Inflammatory macrophage treated with lipopolysaccharide for 1 hour (primary cell): ENCODE measurements at regions not wholly inside any gene's neighbourhood (a gene's known extent, or its start where the extent isn't known, plus 50 kb on each side); places are given as distances from the start of the nearest gene placed in this dataset.
"Not testable (repeated sequence)": the region's sequence is repeated elsewhere in the genome, so short reads cannot be mapped to it uniquely, and the experiment has no call there.

Experiments used
- DNase-seq, 2 donors: peaks; one replicate each; pipeline ENCODE4 v3.0.0-alpha.2; 2020 to 2022

DNA sequence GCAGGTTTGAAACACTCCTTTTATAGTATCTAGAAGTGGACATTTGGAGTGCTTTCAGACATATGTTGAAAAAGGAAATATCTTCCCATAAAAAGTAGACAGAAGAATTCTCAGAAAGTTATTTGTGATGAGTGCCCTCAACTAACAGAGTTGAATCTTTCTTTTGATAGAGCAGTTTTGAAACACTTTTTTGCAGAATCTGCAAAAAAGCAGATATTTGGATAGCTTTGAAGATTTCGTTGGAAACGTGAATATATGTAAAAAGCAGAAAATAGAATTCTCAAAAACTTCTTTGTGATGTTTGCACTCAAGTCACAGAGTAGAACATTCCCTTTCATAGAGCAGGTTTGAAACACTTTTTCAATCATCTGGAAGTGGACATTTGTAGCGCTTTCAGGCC is 676.4 kb upstream of the ZNF337 start:
- DNase-seq, result not testable (repeated sequence)

DNA sequence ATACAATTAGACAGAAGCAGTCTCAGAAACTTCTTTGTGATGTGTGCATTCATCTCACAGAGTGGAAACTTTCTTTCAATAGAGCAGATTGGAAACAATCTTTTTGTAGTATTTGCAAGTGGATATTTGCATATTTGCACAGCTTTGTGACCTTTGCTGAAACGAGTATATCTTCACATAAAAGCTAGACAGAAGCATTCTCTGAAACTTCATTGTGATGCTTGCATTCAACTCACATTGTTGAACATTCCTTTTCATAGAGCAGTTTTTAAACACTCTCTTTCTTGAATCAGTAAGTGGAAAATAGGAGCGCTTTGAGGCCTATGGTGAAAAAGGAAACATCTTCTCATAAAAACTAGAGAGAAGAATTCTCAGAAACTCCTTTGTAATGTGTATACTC is 657.9 kb upstream of the ZNF337 start:
- DNase-seq, result no peak

DNA sequence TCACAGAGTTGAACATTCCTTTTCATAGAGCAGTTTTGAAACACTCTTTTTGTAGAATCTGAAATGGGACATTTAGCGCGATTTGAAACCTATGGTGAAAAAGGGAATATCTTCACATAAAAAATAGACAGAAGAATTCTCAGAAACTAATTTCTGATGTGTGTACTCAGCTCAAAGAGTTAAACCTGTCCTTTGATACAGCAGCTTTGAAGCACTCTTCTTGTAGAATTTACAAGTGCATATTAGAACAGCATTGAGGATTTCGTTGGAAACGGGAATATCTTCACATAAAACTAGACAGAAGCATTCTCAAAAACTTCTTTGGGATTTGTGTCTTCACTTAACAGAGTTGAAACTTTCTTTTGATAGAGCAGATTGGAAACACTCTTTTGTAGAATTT is 650.7 kb upstream of the ZNF337 start:
- DNase-seq, result no peak

DNA sequence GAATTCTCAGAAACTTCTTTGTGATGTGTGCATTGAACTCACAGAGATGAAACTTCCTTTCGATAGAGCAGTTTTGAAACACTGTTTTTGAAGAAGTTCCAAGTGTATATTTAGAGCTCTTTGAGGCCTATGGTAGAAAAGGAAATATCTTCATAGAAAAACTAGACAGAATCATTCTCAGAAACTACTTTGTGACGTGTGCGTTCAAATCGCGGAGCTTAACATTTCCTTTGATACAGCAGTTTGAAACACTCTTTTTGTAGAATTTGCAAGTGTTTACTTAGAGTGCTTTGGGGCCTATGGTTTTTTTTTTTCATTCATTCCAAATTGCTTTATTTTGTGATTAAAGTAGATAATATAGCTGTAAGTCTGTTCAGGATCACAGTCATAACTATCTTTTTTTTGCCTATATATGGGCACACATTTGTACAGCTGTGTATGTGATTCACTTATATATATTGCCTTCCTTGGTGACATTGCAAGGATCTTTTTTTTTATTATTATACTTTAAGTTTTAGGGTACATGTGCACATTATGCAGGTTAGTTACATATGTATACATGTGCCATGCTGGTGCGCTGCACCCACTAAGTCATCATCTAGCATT is 643.9 kb upstream of the ZNF337 start:
- DNase-seq, result not testable (repeated sequence)

DNA sequence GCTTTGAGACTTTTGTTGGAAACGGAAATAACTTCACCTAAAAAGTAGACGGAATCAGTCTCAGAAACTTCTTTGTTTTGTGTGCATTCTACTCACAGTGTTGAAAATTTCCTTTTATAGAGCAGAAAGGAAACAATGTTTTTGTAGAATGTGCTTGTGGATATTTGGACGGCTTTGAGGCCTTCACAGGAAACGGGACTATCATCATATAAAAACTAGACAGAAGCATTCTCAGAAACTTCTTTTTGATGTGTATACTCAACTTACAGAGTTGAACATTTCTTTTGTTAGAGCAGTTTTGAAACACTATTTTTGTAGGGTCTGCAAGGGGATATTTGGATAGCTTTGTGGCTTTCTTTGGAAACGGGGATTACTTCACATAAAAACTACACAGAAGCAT is 627.5 kb upstream of the ZNF337 start:
- DNase-seq, result no peak

DNA sequence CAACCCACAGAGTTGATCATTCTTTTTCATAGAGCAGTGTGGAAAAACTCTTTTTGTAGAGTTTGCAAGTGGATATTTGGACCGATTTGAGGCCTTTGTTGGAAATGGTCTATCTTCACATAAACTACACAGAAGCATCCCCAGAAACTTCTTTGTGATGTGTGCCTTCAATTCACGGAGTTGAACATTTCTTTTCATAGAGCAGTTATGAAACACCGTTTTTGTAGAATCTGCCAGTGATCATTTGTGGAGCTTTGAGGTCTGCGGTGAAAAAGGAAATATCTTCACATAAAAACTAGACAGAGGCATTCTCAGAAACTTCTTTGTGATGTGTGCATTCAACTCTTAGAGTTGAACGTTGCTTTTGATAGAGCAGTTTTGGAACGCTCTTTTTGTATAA is 618.4 kb upstream of the ZNF337 start:
- no peak for DNase-seq

DNA sequence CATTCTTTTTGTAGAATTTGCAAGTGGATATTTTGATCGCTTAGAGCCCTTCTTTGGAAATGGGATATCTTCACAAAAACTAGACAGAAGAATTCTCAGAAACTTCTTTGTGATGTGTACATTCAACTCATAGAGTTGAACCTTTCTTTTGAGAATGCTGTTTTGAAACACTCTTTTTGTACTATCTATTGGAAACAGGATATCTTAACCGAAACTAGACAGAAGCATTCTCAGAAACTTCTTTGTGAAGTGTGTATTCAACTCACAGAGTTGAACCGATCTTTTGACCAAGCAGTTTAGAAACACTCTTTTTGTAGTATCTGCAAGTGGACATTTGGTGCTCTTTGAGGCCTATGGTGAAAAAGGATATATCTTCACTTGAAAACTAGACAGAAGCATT is 613.1 kb upstream of the ZNF337 start:
- not testable (repeated sequence) for DNase-seq

DNA sequence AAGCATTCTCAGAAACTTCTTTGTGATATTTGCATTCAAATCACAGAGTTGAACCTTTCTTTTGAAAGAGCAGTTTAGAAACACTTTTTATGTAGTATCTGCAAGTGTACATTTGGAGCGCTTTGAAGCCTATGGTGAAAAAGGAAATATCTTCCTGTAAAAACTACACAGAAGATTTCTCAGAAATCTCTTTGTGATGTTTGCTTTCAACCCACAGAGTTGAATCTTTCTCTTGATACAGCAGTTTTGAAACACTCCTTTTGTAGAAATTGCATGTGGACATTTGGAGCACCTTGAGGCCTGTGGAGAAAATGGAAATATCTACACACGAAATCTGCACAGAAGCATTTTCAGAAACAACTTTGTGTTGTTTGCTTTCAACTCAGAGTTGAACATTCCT is 612.3 kb upstream of the ZNF337 start:
- no peak for DNase-seq

DNA sequence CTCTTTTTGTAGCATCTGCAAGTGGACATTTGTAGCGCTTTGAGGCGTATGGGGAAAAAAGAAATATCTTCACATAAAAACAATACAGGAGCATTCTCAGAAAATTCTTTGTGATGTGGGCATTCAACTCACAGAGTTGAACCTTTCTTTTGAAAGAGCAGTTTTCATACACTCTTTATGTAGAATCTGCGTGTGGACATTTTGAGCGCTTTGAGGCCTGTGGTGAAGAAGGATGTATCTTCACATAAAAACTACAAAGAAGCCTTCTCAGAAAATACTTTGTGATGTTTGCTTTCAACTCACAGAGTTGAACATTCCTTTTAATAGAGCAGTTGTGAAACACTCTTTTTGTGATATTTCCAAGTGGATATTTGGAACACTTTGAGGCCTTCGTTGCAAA is 598.4 kb upstream of the ZNF337 start:
- no peak for DNase-seq

DNA sequence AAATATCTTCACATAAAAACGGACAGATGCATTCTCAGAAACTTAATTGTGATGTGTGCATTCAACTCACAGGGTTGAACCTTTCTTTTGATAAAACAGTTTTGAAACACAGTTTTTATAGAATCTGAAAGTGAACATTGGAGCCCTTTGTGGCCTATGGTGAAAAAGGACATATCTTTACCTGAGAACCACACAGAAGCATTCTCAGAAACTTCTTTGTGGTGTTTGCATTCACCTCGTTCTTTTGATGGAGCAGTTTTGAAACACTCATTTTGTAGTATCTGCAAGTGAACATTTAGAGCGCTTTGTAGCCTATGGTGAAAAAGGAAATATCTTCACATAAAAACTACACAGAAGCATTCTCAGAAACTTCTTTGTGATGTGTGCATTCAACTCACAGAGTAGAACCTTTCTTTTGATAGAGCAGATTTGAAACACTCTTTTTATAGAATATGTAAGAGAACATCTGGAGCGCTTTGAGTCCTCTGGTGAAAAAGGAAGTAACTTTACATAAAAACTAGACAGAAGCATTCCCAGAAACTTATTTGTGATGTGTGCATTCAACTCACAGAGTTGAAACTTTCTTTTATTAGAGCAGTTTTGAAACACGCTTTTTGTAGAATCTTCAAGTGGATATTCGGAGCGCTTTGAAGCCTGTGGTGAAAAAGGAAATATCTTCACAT is 591.9 kb upstream of the ZNF337 start:
- not testable (repeated sequence) for DNase-seq

DNA sequence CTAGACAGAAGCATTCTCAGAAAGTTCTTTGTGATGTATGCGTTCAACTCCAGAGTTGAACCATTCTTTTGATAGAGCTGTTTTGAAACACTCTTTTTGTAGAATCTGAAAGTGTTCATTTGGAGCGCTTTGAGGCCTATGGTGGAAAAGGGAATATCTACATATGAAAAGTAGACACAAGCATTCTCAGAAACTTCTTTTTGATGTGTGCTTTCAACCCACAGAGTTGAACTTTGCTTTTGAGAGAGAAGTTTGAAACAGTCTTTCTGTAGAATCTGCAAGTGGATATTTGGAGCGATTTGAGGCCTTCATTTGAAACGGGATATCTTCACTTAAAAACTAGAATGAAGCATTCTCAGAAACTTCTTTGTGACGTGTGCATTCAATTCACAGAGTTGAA is 582.6 kb upstream of the ZNF337 start:
- no peak for DNase-seq

DNA sequence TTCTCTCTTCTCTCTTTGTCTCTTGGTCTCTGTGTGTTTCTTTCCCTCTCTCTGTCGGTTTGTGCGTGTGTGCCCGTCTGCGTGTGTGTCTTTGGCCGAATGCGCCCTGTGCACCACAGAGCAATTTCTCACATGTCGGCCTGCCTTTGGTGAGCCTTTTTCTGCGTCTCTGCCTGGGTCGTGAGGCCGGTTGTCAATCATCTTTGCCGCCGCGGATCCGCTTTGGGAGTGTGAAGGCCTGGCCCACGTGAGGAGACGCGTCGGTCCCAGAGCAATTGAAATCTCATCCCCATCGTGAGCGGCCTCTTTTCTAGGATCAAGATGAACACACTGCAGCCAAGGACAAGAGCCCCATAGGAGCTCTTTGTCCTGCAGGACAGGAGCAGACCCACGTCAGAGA is 580.7 kb upstream of the ZNF337 start:
- DNase-seq, result no peak

DNA sequence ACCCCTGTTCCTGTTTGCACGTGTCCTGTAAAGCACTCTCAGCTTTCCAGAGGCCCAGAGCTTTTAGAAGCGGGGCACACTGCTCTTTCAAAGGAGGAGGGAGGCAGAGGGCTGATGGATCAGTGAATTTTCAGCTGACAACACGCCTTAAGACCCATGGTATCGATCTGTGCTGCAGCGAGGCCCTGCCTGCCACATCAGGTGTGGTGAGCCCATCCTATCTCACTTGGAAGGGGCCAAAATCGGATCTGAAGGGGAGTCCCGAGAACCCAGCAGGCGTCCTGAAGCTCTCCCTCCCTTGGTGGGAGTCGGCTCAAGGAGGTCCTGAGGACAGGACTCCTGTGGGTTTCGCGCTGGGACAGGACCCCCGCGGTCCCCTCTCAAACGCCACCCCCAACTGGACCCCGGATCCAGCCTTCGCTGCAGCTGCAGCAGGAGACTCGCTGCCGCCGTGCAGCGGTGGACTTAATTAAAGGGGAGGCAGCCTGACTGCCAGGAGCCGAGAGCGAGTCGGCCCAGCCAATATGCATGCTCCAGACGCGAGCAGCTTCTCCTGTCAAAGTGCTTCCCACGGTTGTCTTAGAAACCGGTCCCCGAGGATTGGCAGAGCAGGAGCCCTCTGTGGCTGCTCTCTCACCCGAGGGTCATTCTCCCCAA is 580.0 kb upstream of the ZNF337 start:
- no peak for DNase-seq

DNA sequence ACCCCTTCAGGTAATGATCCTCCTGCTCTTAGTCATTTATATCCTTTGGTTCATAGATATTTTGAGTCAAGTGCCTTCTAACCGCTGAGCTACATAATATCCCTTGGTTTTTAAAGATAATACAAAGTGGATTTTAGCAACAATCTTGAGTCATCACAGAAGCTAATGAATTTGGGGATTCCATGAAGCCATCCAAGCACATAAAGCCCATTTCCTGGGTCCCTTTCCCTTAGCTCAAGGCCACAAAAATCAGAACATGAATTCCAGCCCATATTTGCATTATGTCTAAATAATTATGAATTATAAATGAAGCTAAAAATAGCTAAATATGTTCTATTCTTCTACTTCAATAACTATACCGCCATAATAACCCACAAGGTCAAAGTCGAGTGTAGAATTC is 572.1 kb upstream of the ZNF337 start:
- DNase-seq, result not testable (repeated sequence)

DNA sequence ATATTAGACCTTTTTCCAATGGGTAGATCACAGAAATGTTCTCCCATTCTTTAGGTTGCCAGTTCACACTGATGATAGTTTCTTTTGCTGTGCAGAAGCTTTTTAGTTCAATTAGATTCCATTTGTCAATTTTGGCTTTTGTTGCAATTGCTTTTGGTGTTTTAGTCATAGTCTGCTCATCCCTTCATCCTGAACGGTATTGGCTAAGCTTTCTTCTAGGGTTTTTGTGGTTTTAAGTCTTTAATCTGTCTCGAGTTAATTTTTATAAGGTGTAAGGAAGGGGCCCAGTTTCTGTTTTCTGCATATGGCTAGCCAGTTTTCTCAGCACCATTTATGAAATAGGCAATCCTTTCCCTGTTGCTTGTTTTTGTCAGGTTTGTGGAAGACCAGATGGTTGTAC is 564.3 kb upstream of the ZNF337 start:
- DNase-seq, result not testable (repeated sequence)

DNA sequence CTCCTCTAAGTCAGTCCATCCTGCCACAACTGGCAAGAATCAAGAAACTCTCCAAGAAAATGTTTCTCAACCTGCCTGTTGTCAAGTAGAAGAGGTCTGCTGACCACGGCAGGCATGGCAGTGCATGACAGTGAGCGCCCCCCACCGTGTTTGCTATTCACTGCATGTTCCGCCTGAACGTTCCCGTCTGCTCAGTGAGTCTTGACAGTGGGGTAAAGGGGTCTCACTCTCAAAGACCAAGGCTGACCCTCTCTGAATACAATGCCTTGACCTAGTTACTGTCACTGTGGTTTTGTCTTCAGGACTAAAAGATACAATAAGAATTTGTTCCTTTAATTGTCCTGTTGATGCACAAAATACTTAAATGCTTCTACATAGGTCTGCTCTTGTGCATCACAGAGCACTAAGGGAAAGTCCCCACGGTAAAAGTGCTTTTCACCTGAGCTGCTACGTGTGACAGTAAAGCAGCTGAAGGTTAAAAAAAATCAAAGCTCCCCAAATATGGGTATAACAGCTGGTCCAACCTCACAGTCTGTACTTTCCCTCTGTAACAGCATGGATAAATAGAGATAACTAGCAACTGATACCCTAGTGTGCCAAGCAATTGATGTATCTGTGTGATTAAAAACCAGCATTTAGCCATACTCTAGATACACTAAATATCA is 555.8 kb upstream of the ZNF337 start:
- not testable (repeated sequence) for DNase-seq

DNA sequence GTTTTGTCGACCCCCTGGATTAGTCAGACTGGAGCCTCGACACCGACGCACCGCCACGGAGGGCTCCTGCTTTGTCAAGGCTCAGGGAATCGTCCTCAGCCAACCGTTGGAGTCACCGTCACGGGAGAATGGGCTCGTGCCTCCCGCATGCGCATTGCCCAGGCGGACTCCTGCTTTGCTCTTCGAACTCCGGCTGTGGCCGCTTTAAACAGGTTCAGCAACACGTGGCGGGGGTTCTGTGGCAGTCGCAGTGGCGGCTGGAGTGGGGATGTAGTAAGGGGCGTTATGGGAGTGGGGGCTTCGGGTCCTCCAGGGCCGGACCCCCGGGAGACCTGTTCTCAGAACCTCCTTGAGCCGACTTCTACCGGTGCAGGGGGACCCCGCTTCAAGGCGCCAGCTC is 554.7 kb upstream of the ZNF337 start:
- DNase-seq, result not testable (repeated sequence)

DNA sequence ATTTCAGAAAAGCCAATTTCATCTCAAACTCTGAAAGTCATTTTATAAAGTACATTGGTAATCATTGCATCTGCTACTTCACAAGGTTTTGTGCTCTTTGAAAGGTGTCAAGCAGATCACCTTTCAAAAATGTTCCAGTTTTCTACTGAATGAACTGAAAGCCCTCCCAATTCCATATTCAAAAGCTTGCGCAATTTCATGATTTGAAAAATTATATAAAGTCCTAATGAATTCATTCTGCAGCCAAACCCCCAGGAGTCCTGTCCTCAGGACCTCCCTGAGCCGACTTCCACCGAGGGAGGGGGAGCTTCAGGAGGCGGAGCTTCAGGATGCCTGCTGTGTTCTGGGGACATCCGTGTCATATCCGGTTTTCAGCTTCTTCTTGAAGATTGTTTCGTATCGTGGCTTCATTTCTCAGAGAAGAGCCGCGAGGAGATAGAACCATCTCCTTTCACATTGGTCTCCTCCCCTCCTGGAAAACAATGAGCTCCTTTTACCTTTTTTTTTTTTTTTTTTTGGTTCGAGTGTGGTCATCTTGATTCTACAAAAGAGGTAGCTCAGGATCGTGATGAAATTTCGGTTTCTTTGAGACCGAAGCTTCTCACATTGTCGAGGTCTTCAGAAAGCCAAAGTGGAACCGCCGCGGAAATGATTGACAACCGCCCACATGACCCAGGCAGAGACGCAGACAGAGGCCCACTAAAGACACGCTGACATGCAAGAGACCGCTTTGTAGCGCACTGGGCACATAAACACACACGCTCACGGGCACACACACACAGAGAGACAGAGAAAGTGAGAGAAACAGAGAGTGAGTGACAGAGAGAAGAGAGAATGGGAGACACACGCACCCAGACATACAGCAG is 553.8 kb upstream of the ZNF337 start:
- not testable (repeated sequence) for DNase-seq

DNA sequence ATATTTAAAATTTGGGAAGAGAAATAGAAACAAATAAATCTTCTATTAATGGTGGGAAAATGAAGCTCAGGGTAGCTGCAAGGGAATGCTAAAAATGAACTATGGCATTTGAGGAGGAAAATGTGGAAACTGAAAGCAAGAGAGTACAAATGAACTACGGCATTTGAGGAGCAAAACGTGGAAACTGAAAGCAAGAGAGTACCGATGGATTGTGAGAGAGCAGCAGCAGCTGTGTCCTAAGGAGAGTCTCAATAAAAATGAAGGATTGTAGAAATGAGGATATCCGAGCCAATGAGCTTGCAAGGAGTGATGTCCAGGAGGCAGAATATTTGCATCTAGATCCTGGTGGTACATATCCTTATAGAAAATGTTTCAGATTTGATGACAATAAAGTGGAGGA is 547.1 kb upstream of the ZNF337 start:
- no peak for DNase-seq

DNA sequence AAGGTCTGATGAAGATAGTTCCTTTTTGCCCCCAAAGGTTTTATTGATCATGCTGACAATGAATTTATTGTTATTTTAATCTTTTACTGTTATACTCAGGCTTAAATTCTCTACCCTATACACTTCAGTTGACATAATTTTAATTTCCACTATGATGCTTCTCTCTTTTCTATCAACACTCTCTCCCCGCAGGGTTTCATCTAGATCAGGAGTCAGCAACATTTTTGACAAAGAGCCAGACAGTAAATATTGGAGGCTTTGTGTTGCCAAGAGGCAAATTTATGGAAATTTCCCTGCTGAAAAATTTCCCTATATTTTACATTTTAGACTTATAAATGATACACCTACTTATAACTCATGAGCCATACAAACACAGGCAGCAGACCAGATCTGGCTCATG is 524.0 kb upstream of the ZNF337 start:
- not testable (repeated sequence) for DNase-seq

DNA sequence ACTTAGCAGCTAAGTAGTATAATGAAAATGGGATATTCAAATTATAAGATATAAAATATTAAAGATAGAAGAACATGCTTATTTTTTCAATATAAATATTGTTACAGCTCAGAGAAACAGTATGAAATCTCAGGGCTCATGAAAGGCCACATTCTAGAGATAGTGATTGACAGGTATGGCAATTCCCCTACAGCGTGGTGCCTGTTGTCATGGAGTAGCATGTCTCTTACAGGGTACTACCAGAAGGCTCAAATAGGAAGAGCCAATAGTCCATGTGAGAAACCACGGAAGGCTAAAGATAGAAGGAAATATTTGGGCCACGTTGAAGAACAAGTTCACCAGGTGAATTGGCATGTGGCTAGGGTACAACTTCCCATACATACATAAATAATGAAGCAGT is 522.9 kb upstream of the ZNF337 start:
- not testable (repeated sequence) for DNase-seq

DNA sequence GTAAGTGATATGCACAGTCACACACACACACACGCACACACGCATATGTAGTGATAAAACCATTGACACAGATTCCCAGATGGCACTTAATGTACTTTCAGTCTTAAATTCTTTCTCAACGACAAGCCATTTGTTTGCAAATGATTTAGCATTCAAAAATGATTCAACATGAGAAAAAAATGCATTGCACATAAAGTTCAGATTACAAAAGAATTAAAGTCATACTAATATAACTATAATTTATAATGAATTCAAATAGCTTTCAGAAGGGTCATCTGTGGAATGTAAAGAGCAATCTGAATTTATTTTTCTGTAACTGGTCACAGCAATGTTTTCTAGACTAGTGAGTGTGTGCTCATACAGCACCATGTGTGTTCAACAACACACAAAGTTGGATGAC is 521.6 kb upstream of the ZNF337 start:
- no peak for DNase-seq

DNA sequence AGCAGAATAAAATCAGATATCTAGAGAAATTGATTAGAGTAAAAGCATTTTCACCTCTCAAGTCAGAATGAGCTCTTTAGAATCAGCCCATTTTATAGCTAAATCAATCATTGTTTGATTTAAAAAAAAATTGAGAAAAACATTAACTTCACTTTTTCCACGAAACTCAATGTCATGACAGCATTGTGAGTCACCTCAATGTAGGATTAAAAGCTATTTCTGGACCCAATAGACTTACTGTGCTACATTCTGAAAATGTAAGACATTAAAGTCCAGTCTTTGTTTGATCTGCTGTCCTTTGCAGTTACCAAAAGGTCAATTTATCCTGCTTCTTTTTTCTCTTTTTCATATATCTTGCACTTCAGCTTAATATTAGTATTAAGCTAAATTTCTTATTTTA is 519.4 kb upstream of the ZNF337 start:
- no peak for DNase-seq
